Neural progenitor cell (in vitro differentiated cells): ENCODE measurements at regions not wholly inside any gene's neighbourhood (a gene's known extent, or its start where the extent isn't known, plus 50 kb on each side); places are given as distances from the start of the nearest gene placed in this dataset.

ENCODE experiments used
- DNase-seq: peaks from one replicate; pipeline ENCODE4 v3.0.0-alpha.2; 2016; ENCODE audit warnings: low spot score
- H2AFZ ChIP-seq: fragments of 200-600 bp; sonication (generic); replicated peaks from 2 replicates; pipeline ENCODE4 v1.6.1; 2016; ENCODE audit warnings: antibody characterized with exemption
- H3F3A ChIP-seq: fragments of 200-600 bp; sonication (generic); 2 replicates; pipeline ENCODE4 v1.6.1; 2016; ENCODE audit warnings: antibody characterized with exemption, low read depth
- H3K27ac ChIP-seq: fragments of 200-600 bp; sonication (generic); 2 replicates; pipeline ENCODE4 v1.5.1; 2016; ENCODE audit warnings: mild to moderate bottlenecking
- H3K27me3 ChIP-seq: fragments of 200-600 bp; sonication (generic); 2 replicates; pipeline ENCODE4 v1.6.1; 2016; ENCODE audit warnings: mild to moderate bottlenecking, moderate library complexity
- H3K36me3 ChIP-seq: fragments of 200-600 bp; sonication (generic); 2 replicates; pipeline ENCODE4 v1.5.1; 2016
- H3K4me1 ChIP-seq: fragments of 200-600 bp; sonication (generic); 2 replicates; pipeline ENCODE4 v1.6.1; 2016; ENCODE audit warnings: mixed run types
- H3K4me2 ChIP-seq: fragments of 200-600 bp; sonication (generic); 2 replicates; pipeline ENCODE4 v1.6.1; 2016
- H3K4me3 ChIP-seq: fragments of 200-600 bp; sonication (generic); 2 replicates; pipeline ENCODE4 v1.5.1; 2016
- H3K79me2 ChIP-seq: fragments of 200-600 bp; sonication (generic); 2 replicates; pipeline ENCODE4 v1.6.1; 2016; ENCODE audit warnings: low read depth
- H3K9ac ChIP-seq: fragments of 200-600 bp; sonication (generic); 2 replicates; pipeline ENCODE4 v1.6.1; 2016
- H3K9me3 ChIP-seq: fragments of 200-600 bp; sonication (generic); 2 replicates; pipeline ENCODE4 v1.5.1; 2016; ENCODE audit warnings: low read depth
- H4K20me1 ChIP-seq: fragments of 200-600 bp; sonication (generic); 2 replicates; pipeline ENCODE4 v1.6.1; 2016; ENCODE audit warnings: low read depth
- H3K27ac Mint-ChIP-seq: 3 replicates; pipeline ENCODE4 v1.8.0; 2021; ENCODE audit warnings: mixed read lengths
- H3K27me3 Mint-ChIP-seq: 2 replicates; pipeline ENCODE4 v1.8.0; 2022; ENCODE audit warnings: low read depth, mild to moderate bottlenecking, inconsistent platforms, moderate library complexity, mixed read lengths; ENCODE audit not compliant: insufficient read depth
- H3K36me3 Mint-ChIP-seq: 3 replicates; pipeline ENCODE4 v1.8.0; 2021; ENCODE audit warnings: mixed read lengths
- H3K4me1 Mint-ChIP-seq: 3 replicates; pipeline ENCODE4 v1.8.0; 2021; ENCODE audit warnings: mixed read lengths
- H3K4me3 Mint-ChIP-seq: 3 replicates; pipeline ENCODE4 v1.8.0; 2021; ENCODE audit warnings: mild to moderate bottlenecking, moderate library complexity, mixed read lengths
- H3K9me3 Mint-ChIP-seq: 3 replicates; pipeline ENCODE4 v1.8.0; 2020; ENCODE audit warnings: mixed read lengths
- CTCF ChIP-seq: fragments of 200-600 bp; sonication (generic); IDR thresholded peaks from 2 replicates; pipeline ENCODE4 v1.5.1; 2017; ENCODE audit warnings: antibody characterized with exemption, mild to moderate bottlenecking
- EZH2 ChIP-seq: fragments of 200-600 bp; sonication (generic); IDR thresholded peaks from 2 replicates; pipeline ENCODE4 v1.6.1; 2017; ENCODE audit warnings: antibody characterized with exemption, mild to moderate bottlenecking, moderate library complexity
- EZH2phosphoT487 ChIP-seq: fragments of 200-600 bp; sonication (generic); IDR thresholded peaks from 2 replicates; pipeline ENCODE4 v1.6.1; 2017; ENCODE audit warnings: antibody characterized with exemption

- no peaks in the 10 kb centered on the region for H3K9me3 ChIP-seq
- H3K79me2 ChIP-seq = no peaks in the 10 kb centered on the region
- H3K27me3 ChIP-seq = no peaks in the 10 kb centered on the region
- no peak overlapping the region for H3K27ac ChIP-seq
- H2AFZ ChIP-seq = no peak overlapping the region
- H3K36me3 Mint-ChIP-seq = no peaks in the 10 kb centered on the region
- DNase-seq = no peak
- no peak overlapping the region for H3K4me2 ChIP-seq
- no peaks in the 10 kb centered on the region for H3K4me1 Mint-ChIP-seq
- no peaks in the 10 kb centered on the region for H3K9me3 Mint-ChIP-seq
- H3K27me3 Mint-ChIP-seq = no peaks in the 10 kb centered on the region
- no peak overlapping the region for H3K27ac Mint-ChIP-seq
- TF ChIP-seq EZH2 = no peak
- no peak for TF ChIP-seq CTCF
- no peak for TF ChIP-seq EZH2phosphoT487
- H3K4me3 Mint-ChIP-seq = no peak overlapping the region
- H3K9ac ChIP-seq = no peak overlapping the region
- H3F3A ChIP-seq = no peaks in the 10 kb centered on the region
- no peaks in the 10 kb centered on the region for H4K20me1 ChIP-seq
- no peaks in the 10 kb centered on the region for H3K4me1 ChIP-seq
- no peak overlapping the region for H3K4me3 ChIP-seq
- no peaks in the 10 kb centered on the region for H3K36me3 ChIP-seq
Observed at GRCh38 chr4:131566026-131566425, 1583.1 kb upstream of the PCDH10 start.

GRCh38 chr4:131584587-131584986, 1564.5 kb upstream of the PCDH10 start:
- H3K4me3 Mint-ChIP-seq = no peak overlapping the region
- H3K27me3 ChIP-seq = no peaks in the 10 kb centered on the region

GRCh38 chr4:131595140-131595539, 1554.0 kb upstream of the PCDH10 start:
- Histone ChIP-seq H3K9me3 (no peaks in the 10 kb centered on the region), H3K79me2 (no peaks in the 10 kb centered on the region), H3K27ac (no peak overlapping the region), H3K9ac (no peak overlapping the region), H3K4me3 (no peak overlapping the region), H3F3A (no peaks in the 10 kb centered on the region), H3K36me3 (no peaks in the 10 kb centered on the region), H4K20me1 (no peaks in the 10 kb centered on the region), H3K4me1 (no peaks in the 10 kb centered on the region), H2AFZ (no peak overlapping the region), H3K27me3 (no peaks in the 10 kb centered on the region), H3K4me2 (no peak overlapping the region)
- no peaks in the 10 kb centered on the region for H3K4me1 Mint-ChIP-seq
- H3K27ac Mint-ChIP-seq = no peak overlapping the region
- DNase-seq = no peak
- no peak overlapping the region for H3K4me3 Mint-ChIP-seq
- H3K9me3 Mint-ChIP-seq = no peaks in the 10 kb centered on the region
- no peaks in the 10 kb centered on the region for H3K27me3 Mint-ChIP-seq
- TF ChIP-seq EZH2phosphoT487 (no peak), CTCF (no peak), EZH2 (no peak)
- no peaks in the 10 kb centered on the region for H3K36me3 Mint-ChIP-seq

More at GRCh38 chr4:131584587-131584986, 1564.5 kb upstream of the PCDH10 start:
- Mint-ChIP-seq H3K27me3 (no peaks in the 10 kb centered on the region), H3K9me3 (no peaks in the 10 kb centered on the region), H3K27ac (no peak overlapping the region), H3K36me3 (no peaks in the 10 kb centered on the region), H3K4me1 (no peaks in the 10 kb centered on the region)
- no peak for DNase-seq
- Histone ChIP-seq H2AFZ (no peak overlapping the region), H3K79me2 (no peaks in the 10 kb centered on the region), H4K20me1 (no peaks in the 10 kb centered on the region), H3F3A (no peaks in the 10 kb centered on the region), H3K36me3 (no peaks in the 10 kb centered on the region), H3K4me3 (no peak overlapping the region), H3K9ac (no peak overlapping the region), H3K27ac (no peak overlapping the region), H3K4me2 (no peak overlapping the region), H3K9me3 (no peaks in the 10 kb centered on the region), H3K4me1 (no peaks in the 10 kb centered on the region)
- TF ChIP-seq EZH2 (no peak), CTCF (no peak), EZH2phosphoT487 (no peak)
